RWPE2 (cell line): ENCODE measurements at regions not wholly inside any gene's neighbourhood (a gene's known extent, or its start where the extent isn't known, plus 50 kb on each side); places are given as distances from the start of the nearest gene placed in this dataset.

ENCODE experiments used
- ATAC-seq: fragments of 200-7000 bp; cut with Tn5 transposase; 3 replicates; pipeline ENCODE4 v1.9.1; 2021; ENCODE audit warnings: low read depth
- DNase-seq: peaks from one replicate; pipeline ENCODE4 v3.0.0-alpha.2; 2020; ENCODE audit warnings: low spot score
- H3K27ac ChIP-seq: fragments of 450-650 bp; 2 replicates; pipeline ENCODE4 v1.5.1; 2017; ENCODE audit warnings: mild to moderate bottlenecking; ENCODE audit not compliant: poor library complexity, severe bottlenecking
- H3K27me3 ChIP-seq: fragments of 250-450 bp; sonication (Bioruptor Pico); 2 replicates; pipeline ENCODE4 v1.5.1; 2021; ENCODE audit warnings: mild to moderate bottlenecking, moderate library complexity; ENCODE audit not compliant: insufficient read depth, poor library complexity, severe bottlenecking
- H3K36me3 ChIP-seq: fragments of 250-450 bp; sonication (Bioruptor Pico); 2 replicates; pipeline ENCODE4 v1.5.1; 2020; ENCODE audit warnings: low read depth, mild to moderate bottlenecking, moderate library complexity
- H3K4me1 ChIP-seq: fragments of 250-450 bp; sonication (Bioruptor Pico); 2 replicates; pipeline ENCODE4 v1.5.1; 2021; ENCODE audit warnings: mild to moderate bottlenecking, moderate library complexity; ENCODE audit not compliant: insufficient read depth, poor library complexity, severe bottlenecking
- H3K4me3 ChIP-seq: fragments of 250-450 bp; sonication (Bioruptor Pico); 2 replicates; pipeline ENCODE4 v1.5.1; 2021; ENCODE audit warnings: mild to moderate bottlenecking, moderate library complexity; ENCODE audit not compliant: severe bottlenecking
- H3K9me3 ChIP-seq: fragments of 250-450 bp; sonication (Bioruptor Pico); 2 replicates; pipeline ENCODE4 v1.5.1; 2021; ENCODE audit warnings: mild to moderate bottlenecking, moderate library complexity; ENCODE audit not compliant: severe bottlenecking
- CTCF ChIP-seq: fragments of 450-650 bp; IDR thresholded peaks from one replicate; pipeline ENCODE4 v1.5.1; 2017; ENCODE audit warnings: mild to moderate bottlenecking, moderate library complexity; ENCODE audit not compliant: poor library complexity, severe bottlenecking

GRCh38 chr2:221169724-221170123 is 402.4 kb downstream of the EPHA4 start:
- Histone ChIP-seq H3K36me3 (no peaks in the 10 kb centered on the region), H3K9me3 (no peaks in the 10 kb centered on the region), H3K4me1 (no peaks in the 10 kb centered on the region), H3K4me3 (no peak overlapping the region), H3K27me3 (no peaks in the 10 kb centered on the region), H3K27ac (no peak overlapping the region)
- no peak for ATAC-seq
- no peak for DNase-seq
- TF ChIP-seq CTCF = no peak

- ATAC-seq = no peak
- no peak overlapping the region for H3K4me3 ChIP-seq
Measured at GRCh38 chr2:221170548-221170947, 401.6 kb downstream of the EPHA4 start.

GRCh38 chr2:221176667-221177066 is 395.4 kb downstream of the EPHA4 start:
- DNase-seq (no peak), ATAC-seq (no peak)
- Histone ChIP-seq H3K4me3 (no peak overlapping the region), H3K27me3 (no peaks in the 10 kb centered on the region), H3K9me3 (no peaks in the 10 kb centered on the region), H3K36me3 (no peaks in the 10 kb centered on the region), H3K27ac (no peak overlapping the region), H3K4me1 (no peaks in the 10 kb centered on the region)
- no peak for TF ChIP-seq CTCF

More at GRCh38 chr2:221170548-221170947, 401.6 kb downstream of the EPHA4 start:
- Histone ChIP-seq H3K4me1 (no peaks in the 10 kb centered on the region), H3K9me3 (no peaks in the 10 kb centered on the region), H3K27me3 (no peaks in the 10 kb centered on the region), H3K36me3 (no peaks in the 10 kb centered on the region), H3K27ac (no peak overlapping the region)
- no peak for TF ChIP-seq CTCF
- DNase-seq = no peak

GRCh38 chr2:221178139-221178538 is 394.0 kb downstream of the EPHA4 start:
- H3K36me3 ChIP-seq = no peaks in the 10 kb centered on the region
- no peaks in the 10 kb centered on the region for H3K4me1 ChIP-seq
- no peak overlapping the region for H3K4me3 ChIP-seq
- H3K27me3 ChIP-seq = no peaks in the 10 kb centered on the region
- H3K27ac ChIP-seq = no peak overlapping the region
- no peak for ATAC-seq
- DNase-seq = no peak
- TF ChIP-seq CTCF = no peak
- H3K9me3 ChIP-seq = no peaks in the 10 kb centered on the region

GRCh38 chr2:221186873-221187272 is 385.2 kb downstream of the EPHA4 start:
- Histone ChIP-seq H3K27ac (no peak overlapping the region), H3K4me3 (no peak overlapping the region), H3K9me3 (no peaks in the 10 kb centered on the region), H3K4me1 (no peaks in the 10 kb centered on the region), H3K36me3 (no peaks in the 10 kb centered on the region), H3K27me3 (no peaks in the 10 kb centered on the region)
- no peak for TF ChIP-seq CTCF
- DNase-seq = no peak
- ATAC-seq = no peak
